B cell (primary cell): ENCODE measurements at regions not wholly inside any gene's neighbourhood (a gene's known extent, or its start where the extent isn't known, plus 50 kb on each side); places are given as distances from the start of the nearest gene placed in this dataset.

Source experiments
- ATAC-seq: fragments of 200-7000 bp; cut with Tn5 transposase; one replicate; pipeline ENCODE4 v1.10.0; 2021; ENCODE audit warnings: low read depth, mild to moderate bottlenecking, moderate number of reproducible peaks, moderate library complexity
- CTCF ChIA-PET: fragments of 350-600 bp; sonication (Branson Sonifier 250); formaldehyde crosslinking; loops from one replicate; lab custom pipeline; 2021; ENCODE audit warnings: antibody characterized with exemption, inconsistent platforms; lab: Charles Lee
- POLR2A ChIA-PET: fragments of 350-600 bp; sonication (Branson Sonifier 250); formaldehyde crosslinking; loops from one replicate; lab custom pipeline; 2021; ENCODE audit warnings: antibody characterized with exemption; lab: Charles Lee
- DNase-seq: peaks from one replicate; pipeline ENCODE4 v3.0.0; 2013
- H2AFZ ChIP-seq: 2 replicates; pipeline ENCODE4 v1.6.1; 2012; ENCODE audit warnings: mild to moderate bottlenecking, low read depth, low read length; ENCODE audit not compliant: insufficient read depth, poor library complexity, severe bottlenecking
- H3K27ac ChIP-seq, 2 donors: 1 replicate in 1 of 2; 2 replicates in 1 of 2; pipeline ENCODE4 v1.5.1; 2012 to 2013; ENCODE audit warnings: low read length in 2 of 2, mild to moderate bottlenecking in 2 of 2, moderate library complexity in 1 of 2
- H3K27me3 ChIP-seq, 4 experiments: fragments of 200-600 bp in 1 of 4; sonication (generic) in 1 of 4; replicated peaks in 1 of 4; 1 replicate in 2 of 4; 2 replicates in 2 of 4; pipeline versions ENCODE4 v1.6.1 to v1.7.0; 2013 to 2016; ENCODE audit warnings: low read length in 3 of 4, mild to moderate bottlenecking in 2 of 4, mixed read lengths in 1 of 4, moderate library complexity in 1 of 4; ENCODE audit not compliant: insufficient read depth in 4 of 4, control insufficient read depth in 3 of 4; ENCODE audit errors: control extremely low read depth in 1 of 4
- H3K36me3 ChIP-seq, 2 experiments: replicated peaks in 1 of 2; 1 replicate in 1 of 2; 2 replicates in 1 of 2; pipeline versions ENCODE4 v1.6.1 to v1.7.1; 2013; ENCODE audit warnings: low read length in 1 of 2; ENCODE audit not compliant: insufficient read depth in 2 of 2, control insufficient read depth in 1 of 2; ENCODE audit errors: control extremely low read depth in 1 of 2, extremely low read depth in 1 of 2
- H3K4me1 ChIP-seq, 2 donors: fragments of 200-600 bp in 1 of 2; sonication (generic) in 1 of 2; 1 replicate in 1 of 2; 2 replicates in 1 of 2; pipeline versions ENCODE4 v1.5.1 to v1.6.1; 2013 to 2017; ENCODE audit warnings: low read length in 2 of 2; ENCODE audit not compliant: control insufficient read depth in 2 of 2, insufficient read depth in 2 of 2
- H3K4me2 ChIP-seq: replicated peaks from 2 replicates; pipeline ENCODE3; 2012; ENCODE audit warnings: mild to moderate bottlenecking, low read depth, low read length; ENCODE audit not compliant: poor library complexity, severe bottlenecking
- H3K4me3 ChIP-seq, 5 experiments: fragments of 200-600 bp in 1 of 5; sonication (generic) in 1 of 5; 1 replicate in 3 of 5; 2 replicates in 2 of 5; pipeline versions ENCODE4 v1.5.1 to v1.7.0; 2011 to 2016; ENCODE audit warnings: low read length in 4 of 5, mild to moderate bottlenecking in 4 of 5, low read depth in 2 of 5, control low read depth in 1 of 5, moderate library complexity in 1 of 5; ENCODE audit not compliant: insufficient read depth in 1 of 5; ENCODE audit errors: control extremely low read depth in 1 of 5, extremely low read depth in 1 of 5
- H3K79me2 ChIP-seq: fragments of 200-600 bp; sonication (generic); one replicate; pipeline ENCODE4 v1.6.0; 2016; ENCODE audit warnings: low read length; ENCODE audit not compliant: control insufficient read depth, insufficient read depth
- H3K9ac ChIP-seq: fragments of 200-600 bp; sonication (generic); 2 replicates; pipeline ENCODE4 v1.6.1; 2017; ENCODE audit warnings: mild to moderate bottlenecking, low read length, moderate library complexity
- H3K9me3 ChIP-seq, 3 donors: one replicate each; pipeline versions ENCODE4 v1.6.1 to v1.7.1; 2013; ENCODE audit warnings: low read length in 2 of 3; ENCODE audit not compliant: control insufficient read depth in 2 of 3, insufficient read depth in 1 of 3; ENCODE audit errors: control extremely low read depth in 1 of 3
- H4K20me1 ChIP-seq: 2 replicates; pipeline ENCODE4 v1.6.0; 2012; ENCODE audit warnings: mild to moderate bottlenecking, low read length; ENCODE audit not compliant: insufficient read depth, control insufficient read depth, poor library complexity, severe bottlenecking
- H3K27ac Mint-ChIP-seq: one replicate; pipeline ENCODE4 v1.8.0; 2021; ENCODE audit warnings: mixed read lengths
- H3K27me3 Mint-ChIP-seq: one replicate; pipeline ENCODE4 v1.8.0; 2021; ENCODE audit warnings: mixed read lengths
- H3K4me1 Mint-ChIP-seq: one replicate; pipeline ENCODE4 v1.8.0; 2021; ENCODE audit warnings: mixed read lengths
- H3K4me3 Mint-ChIP-seq: one replicate; pipeline ENCODE4 v1.8.0; 2021; ENCODE audit warnings: mixed read lengths
- H3K9me3 Mint-ChIP-seq: one replicate; pipeline ENCODE4 v1.8.0; 2022; ENCODE audit warnings: mixed read lengths; ENCODE audit not compliant: insufficient read depth
- CTCF ChIP-seq: fragments of 200-600 bp; IDR thresholded peaks from one replicate; pipeline ENCODE4 v1.8.0; 2022; ENCODE audit warnings: antibody characterized with exemption, mild to moderate bottlenecking
- EZH2 ChIP-seq: IDR thresholded peaks from 2 replicates; pipeline ENCODE4 v1.6.1; 2012; ENCODE audit warnings: borderline replicate concordance, low read depth, mild to moderate bottlenecking, moderate library complexity, low read length; ENCODE audit not compliant: insufficient read depth, poor library complexity, severe bottlenecking
- WGBS: methylation state at CpG from one replicate; pipeline ENCODE4 v1.1.5; 2013; ENCODE audit warnings: missing lambda C conversion rate; ENCODE audit not compliant: insufficient coverage; 5-methylcytosine and 5-hydroxymethylcytosine counted together
- intact Hi-C: fragments of 100-400 bp; cut with micrococcal nuclease; formaldehyde crosslinking; loops from one replicate; pipeline ENCODE4 v1.10.0; 2022

GRCh38 chr2:97355176-97355575 is 234.5 kb downstream of the ANKRD36B start:
- H3K36me3 ChIP-seq: no peaks in the 10 kb centered on the region
- Mint-ChIP-seq H3K27ac (peak overlapping the region; percentile 21), H3K9me3 (no peaks in the 10 kb centered on the region), H3K4me3 (peak overlapping the region; percentile 75), H3K4me1 (peaks cover 33% of the 10 kb centered on the region), H3K27me3 (peaks cover 9% of the 10 kb centered on the region)
- peaks cover 0 to 4% (median 2%) of the 10 kb centered on the region in 4 experiments for H3K27me3 ChIP-seq
- ATAC-seq: no peak
- H3K79me2 ChIP-seq: no peaks in the 10 kb centered on the region
- no peak overlapping the region for H2AFZ ChIP-seq
- ChIA-PET POLR2A (no interaction called here), CTCF (no interaction called here)
- 82% methylated on average over 2 of the region's 3 CpGs for WGBS
- no peak overlapping the region for H3K27ac ChIP-seq
- TF ChIP-seq EZH2: no peak
- TF ChIP-seq CTCF: no peak
- no peak for DNase-seq
- no peaks in the 10 kb centered on the region for H4K20me1 ChIP-seq
- intact Hi-C loops: no loop called here
- H3K9ac ChIP-seq: no peak overlapping the region
- H3K4me1 ChIP-seq: peaks cover 30% of the 10 kb centered on the region in 2 donors
- no peak overlapping the region for H3K4me2 ChIP-seq
- H3K9me3 ChIP-seq: no peaks in the 10 kb centered on the region
- no peak overlapping the region for H3K4me3 ChIP-seq

- no peak overlapping the region for H3K27ac ChIP-seq
- Mint-ChIP-seq H3K27ac (peak overlapping the region; percentile 78), H3K9me3 (no peaks in the 10 kb centered on the region), H3K4me1 (peaks cover 33% of the 10 kb centered on the region), H3K4me3 (peak overlapping the region; percentile 75), H3K27me3 (peaks cover 12% of the 10 kb centered on the region)
- H3K4me2 ChIP-seq: peak overlapping the region; percentile 31
- no peaks in the 10 kb centered on the region for H3K36me3 ChIP-seq
- no peak for TF ChIP-seq CTCF
- no peak for TF ChIP-seq EZH2
- ChIA-PET CTCF (no interaction called here), POLR2A (no interaction called here)
- H2AFZ ChIP-seq: no peak overlapping the region
- WGBS: 80% methylated on average over 1 of the region's 1 CpG
- peaks cover 0 to 8% (median 2%) of the 10 kb centered on the region in 4 experiments for H3K27me3 ChIP-seq
- DNase-seq: peak; percentile 14
- no peaks in the 10 kb centered on the region for H4K20me1 ChIP-seq
- peaks cover 30% of the 10 kb centered on the region in 2 donors for H3K4me1 ChIP-seq
- no peaks in the 10 kb centered on the region for H3K9me3 ChIP-seq
- H3K79me2 ChIP-seq: no peaks in the 10 kb centered on the region
- intact Hi-C loops: no loop called here
- no peak overlapping the region for H3K4me3 ChIP-seq
- no peak overlapping the region for H3K9ac ChIP-seq
- ATAC-seq: peak; percentile 64
Observed at GRCh38 chr2:97354576-97354975, 235.1 kb downstream of the ANKRD36B start.
